OCI-LY1 (cell line): ENCODE measurements at regions not wholly inside any gene's neighbourhood (a gene's known extent, or its start where the extent isn't known, plus 50 kb on each side); places are given as distances from the start of the nearest gene placed in this dataset.

ENCODE experiments used
- EZH2 ChIP-seq: fragments of 200-600 bp; sonication (generic), shearing (Covaris generic); IDR thresholded peaks from 2 replicates; pipeline ENCODE4 v1.8.0; 2017; ENCODE audit warnings: borderline replicate concordance, mixed run types, mild to moderate bottlenecking, antibody characterized with exemption, low read length, moderate library complexity, mixed read lengths
- TF ChIP-seq, protein P1 (sequence below): fragments of 200-600 bp; sonication (generic), shearing (Covaris generic); IDR thresholded peaks from 2 replicates; pipeline ENCODE4 v1.5.1; 2017; ENCODE audit warnings: mild to moderate bottlenecking, antibody characterized with exemption, low read length, moderate library complexity, mixed read lengths

- TF ChIP-seq, protein P1, sequence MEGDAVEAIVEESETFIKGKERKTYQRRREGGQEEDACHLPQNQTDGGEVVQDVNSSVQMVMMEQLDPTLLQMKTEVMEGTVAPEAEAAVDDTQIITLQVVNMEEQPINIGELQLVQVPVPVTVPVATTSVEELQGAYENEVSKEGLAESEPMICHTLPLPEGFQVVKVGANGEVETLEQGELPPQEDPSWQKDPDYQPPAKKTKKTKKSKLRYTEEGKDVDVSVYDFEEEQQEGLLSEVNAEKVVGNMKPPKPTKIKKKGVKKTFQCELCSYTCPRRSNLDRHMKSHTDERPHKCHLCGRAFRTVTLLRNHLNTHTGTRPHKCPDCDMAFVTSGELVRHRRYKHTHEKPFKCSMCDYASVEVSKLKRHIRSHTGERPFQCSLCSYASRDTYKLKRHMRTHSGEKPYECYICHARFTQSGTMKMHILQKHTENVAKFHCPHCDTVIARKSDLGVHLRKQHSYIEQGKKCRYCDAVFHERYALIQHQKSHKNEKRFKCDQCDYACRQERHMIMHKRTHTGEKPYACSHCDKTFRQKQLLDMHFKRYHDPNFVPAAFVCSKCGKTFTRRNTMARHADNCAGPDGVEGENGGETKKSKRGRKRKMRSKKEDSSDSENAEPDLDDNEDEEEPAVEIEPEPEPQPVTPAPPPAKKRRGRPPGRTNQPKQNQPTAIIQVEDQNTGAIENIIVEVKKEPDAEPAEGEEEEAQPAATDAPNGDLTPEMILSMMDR: no peak
- no peak for TF ChIP-seq EZH2
Observed at GRCh38 chr18:78396077-78396476, 583.5 kb upstream of the SALL3 start.
